T-cell (primary cell): ENCODE measurements at regions not wholly inside any gene's neighbourhood (a gene's known extent, or its start where the extent isn't known, plus 50 kb on each side); places are given as distances from the start of the nearest gene placed in this dataset.

Experiments used
- ATAC-seq, 4 experiments: fragments of 200-7000 bp in 3 of 4; fragments of 150-1000 bp in 1 of 4; cut with Tn5 transposase; replicated peaks in 1 of 4; 1 replicate in 3 of 4; 2 replicates in 1 of 4; pipeline ENCODE4 v1.10.0; 2021; ENCODE audit warnings: moderate library complexity in 3 of 4, mild to moderate bottlenecking in 2 of 4, moderate number of reproducible peaks in 1 of 4
- CTCF ChIA-PET, 2 donors: fragments of 300-600 bp; sonication (Branson Sonifier 250); formaldehyde crosslinking; loops; one replicate each; lab custom pipeline; 2022; ENCODE audit warnings: antibody characterized with exemption in 2 of 2; lab: Charles Lee
- POLR2A ChIA-PET, 2 donors: fragments of 300-600 bp; sonication (Branson Sonifier 250); formaldehyde crosslinking; loops; one replicate each; lab custom pipeline; 2022; ENCODE audit warnings: antibody characterized with exemption in 2 of 2; lab: Charles Lee
- DNase-seq, 35 experiments: peaks; one replicate each; pipeline versions ENCODE4 v3.0.0 to v3.0.0-alpha.2; 2013 to 2023
- H3K27ac ChIP-seq: one replicate; pipeline ENCODE4 v1.5.1; 2013; ENCODE audit warnings: low read length
- H3K27me3 ChIP-seq, 2 experiments: replicated peaks in 1 of 2; 1 replicate in 1 of 2; 2 replicates in 1 of 2; pipeline versions ENCODE4 v1.6.1 to v1.7.0; 2013; ENCODE audit warnings: low read length in 1 of 2, mixed read lengths in 1 of 2; ENCODE audit not compliant: control insufficient read depth in 2 of 2, insufficient read depth in 2 of 2; ENCODE audit errors: extremely low read depth in 1 of 2
- H3K36me3 ChIP-seq, 2 donors: 1 replicate in 1 of 2; 2 replicates in 1 of 2; pipeline versions ENCODE4 v1.6.1 to v1.7.0; 2013; ENCODE audit warnings: low read length in 1 of 2; ENCODE audit not compliant: control insufficient read depth in 2 of 2, insufficient read depth in 1 of 2; ENCODE audit errors: extremely low read depth in 1 of 2
- H3K4me1 ChIP-seq, 2 experiments: 1 replicate in 1 of 2; 2 replicates in 1 of 2; pipeline versions ENCODE4 v1.6.1 to v1.7.0; 2013; ENCODE audit warnings: low read length in 2 of 2, mixed read lengths in 1 of 2; ENCODE audit not compliant: insufficient read depth in 2 of 2, control insufficient read depth in 1 of 2; ENCODE audit errors: extremely low read depth in 1 of 2
- H3K4me3 ChIP-seq, 2 donors: 1 replicate in 1 of 2; 2 replicates in 1 of 2; pipeline versions ENCODE4 v1.5.1 to v1.7.0; 2013; ENCODE audit warnings: mild to moderate bottlenecking in 2 of 2, low read length in 1 of 2, moderate library complexity in 1 of 2; ENCODE audit not compliant: control insufficient read depth in 1 of 2; ENCODE audit errors: extremely low read depth in 1 of 2
- H3K9me3 ChIP-seq: 2 replicates; pipeline ENCODE4 v1.7.0; 2013
- H3K27ac Mint-ChIP-seq, 2 donors: one replicate each; pipeline ENCODE4 v1.8.0; 2020 to 2021; ENCODE audit warnings: mild to moderate bottlenecking in 2 of 2, mixed read lengths in 2 of 2
- H3K27me3 Mint-ChIP-seq, 2 donors: one replicate each; pipeline ENCODE4 v1.8.0; 2021 to 2022; ENCODE audit warnings: mixed read lengths in 2 of 2
- H3K36me3 Mint-ChIP-seq: one replicate; pipeline ENCODE4 v1.8.0; 2021; ENCODE audit warnings: mixed read lengths
- H3K4me1 Mint-ChIP-seq, 3 donors: one replicate each; pipeline ENCODE4 v1.8.0; 2020 to 2022; ENCODE audit warnings: mixed read lengths in 3 of 3, mild to moderate bottlenecking in 1 of 3
- H3K4me3 Mint-ChIP-seq, 3 donors: one replicate each; pipeline ENCODE4 v1.8.0; 2020 to 2022; ENCODE audit warnings: mild to moderate bottlenecking in 3 of 3, mixed read lengths in 3 of 3, moderate library complexity in 3 of 3
- H3K9me3 Mint-ChIP-seq, 3 donors: one replicate each; pipeline ENCODE4 v1.8.0; 2020 to 2022; ENCODE audit warnings: mixed read lengths in 3 of 3
- WGBS: methylation state at CpG from one replicate; pipeline ENCODE4 v1.1.5; 2013; ENCODE audit warnings: missing lambda C conversion rate; ENCODE audit not compliant: insufficient coverage; 5-methylcytosine and 5-hydroxymethylcytosine counted together

- no peaks in the 10 kb centered on the region for H3K36me3 Mint-ChIP-seq
- no peak overlapping the region for H3K27ac ChIP-seq
- H3K27me3 ChIP-seq = no peaks in the 10 kb centered on the region
- H3K4me3 ChIP-seq = no peak overlapping the region
- H3K9me3 ChIP-seq = no peaks in the 10 kb centered on the region
- no peaks in the 10 kb centered on the region for H3K27me3 Mint-ChIP-seq
- no peak for ATAC-seq
- WGBS = no CpG with 5 or more reads among the region's 1 CpG
- POLR2A ChIA-PET = no interaction called here
- H3K4me1 Mint-ChIP-seq = no peaks in the 10 kb centered on the region
- CTCF ChIA-PET = no interaction called here
- H3K36me3 ChIP-seq = no peaks in the 10 kb centered on the region
- no peak overlapping the region for H3K27ac Mint-ChIP-seq
- H3K9me3 Mint-ChIP-seq = peaks cover 7 to 22% (median 18%) of the 10 kb centered on the region in 3 donors
- no peak overlapping the region for H3K4me3 Mint-ChIP-seq
- DNase-seq = no peak
- H3K4me1 ChIP-seq = no peaks in the 10 kb centered on the region
Observed at GRCh38 chr2:143870696-143871095, 649.2 kb downstream of the ZEB2 start.

GRCh38 chr2:143856978-143857377 is 662.9 kb downstream of the ZEB2 start:
- Histone ChIP-seq H3K9me3 (no peaks in the 10 kb centered on the region), H3K27ac (no peak overlapping the region), H3K27me3 (no peaks in the 10 kb centered on the region), H3K36me3 (no peaks in the 10 kb centered on the region), H3K4me1 (no peaks in the 10 kb centered on the region), H3K4me3 (no peak overlapping the region)
- no peaks in the 10 kb centered on the region for H3K36me3 Mint-ChIP-seq
- H3K27ac Mint-ChIP-seq = no peak overlapping the region
- H3K4me1 Mint-ChIP-seq = no peaks in the 10 kb centered on the region
- CTCF ChIA-PET = interaction anchor here in 1 of 2 donors (0.6 kb wide), 1 partner anchor 715 kb away, joined by 3 read pairs; no protein-coding TSS in a partner anchor
- POLR2A ChIA-PET = no interaction called here
- peaks cover 4 to 18% of the 10 kb centered on the region in 2 donors for H3K27me3 Mint-ChIP-seq
- peaks cover 0 to 5% (median 1%) of the 10 kb centered on the region in 3 donors for H3K9me3 Mint-ChIP-seq
- DNase-seq (no peak), ATAC-seq (no peak)
- no peak overlapping the region for H3K4me3 Mint-ChIP-seq

GRCh38 chr2:143852759-143853158 is 667.2 kb downstream of the ZEB2 start:
- H3K9me3 Mint-ChIP-seq = no peaks in the 10 kb centered on the region
- H3K27me3 Mint-ChIP-seq = peaks cover 8 to 15% of the 10 kb centered on the region in 2 donors
- H3K4me1 ChIP-seq = no peaks in the 10 kb centered on the region
- no peaks in the 10 kb centered on the region for H3K9me3 ChIP-seq
- no peak overlapping the region for H3K4me3 Mint-ChIP-seq
- H3K36me3 ChIP-seq = no peaks in the 10 kb centered on the region
- ChIA-PET CTCF (no interaction called here), POLR2A (no interaction called here)
- no peak overlapping the region for H3K4me3 ChIP-seq
- no peaks in the 10 kb centered on the region for H3K4me1 Mint-ChIP-seq
- DNase-seq (no peak), ATAC-seq (no peak)
- H3K27ac ChIP-seq = no peak overlapping the region
- no peaks in the 10 kb centered on the region for H3K36me3 Mint-ChIP-seq
- no peak overlapping the region for H3K27ac Mint-ChIP-seq
- H3K27me3 ChIP-seq = no peaks in the 10 kb centered on the region
- whole genome bisulfite sequencing = no CpG with 5 or more reads among the region's 4 CpGs

- 20% methylated on average over 1 of the region's 3 CpGs for WGBS
- no peak for ATAC-seq
- Mint-ChIP-seq H3K27me3 (peaks cover 14 to 23% of the 10 kb centered on the region in 2 donors), H3K36me3 (no peaks in the 10 kb centered on the region), H3K27ac (no peak overlapping the region), H3K4me3 (no peak overlapping the region), H3K9me3 (no peaks in the 10 kb centered on the region), H3K4me1 (no peaks in the 10 kb centered on the region)
- Histone ChIP-seq H3K27me3 (peaks cover 0 to 3% of the 10 kb centered on the region in 2 experiments), H3K4me1 (no peaks in the 10 kb centered on the region), H3K9me3 (no peaks in the 10 kb centered on the region), H3K4me3 (no peak overlapping the region), H3K27ac (no peak overlapping the region), H3K36me3 (no peaks in the 10 kb centered on the region)
- no peak for DNase-seq
- CTCF ChIA-PET = interaction anchor here in 1 of 2 donors (1.0 kb wide), 1 partner anchor 10 kb away, joined by 4 read pairs; no protein-coding TSS in a partner anchor
- POLR2A ChIA-PET = no interaction called here
Observed at GRCh38 chr2:143850084-143850483, 669.8 kb downstream of the ZEB2 start.

- no peaks in the 10 kb centered on the region for H3K9me3 ChIP-seq
- ChIA-PET CTCF (no interaction called here), POLR2A (no interaction called here)
- peaks cover 0 to 3% of the 10 kb centered on the region in 2 experiments for H3K27me3 ChIP-seq
- WGBS = no CpG with 5 or more reads among the region's 1 CpG
- ATAC-seq = no peak
- no peaks in the 10 kb centered on the region for H3K9me3 Mint-ChIP-seq
- no peak overlapping the region for H3K27ac Mint-ChIP-seq
- no peak for DNase-seq
- no peak overlapping the region for H3K27ac ChIP-seq
- H3K27me3 Mint-ChIP-seq = peaks cover 20 to 27% of the 10 kb centered on the region in 2 donors
- no peaks in the 10 kb centered on the region for H3K4me1 ChIP-seq
- no peaks in the 10 kb centered on the region for H3K4me1 Mint-ChIP-seq
- no peaks in the 10 kb centered on the region for H3K36me3 Mint-ChIP-seq
- no peak overlapping the region for H3K4me3 ChIP-seq
- no peak overlapping the region for H3K4me3 Mint-ChIP-seq
- no peaks in the 10 kb centered on the region for H3K36me3 ChIP-seq
Observed at GRCh38 chr2:143847257-143847656, 672.7 kb downstream of the ZEB2 start.

- WGBS = 91% methylated on average over 3 of the region's 6 CpGs
Observed at GRCh38 chr2:143844986-143845385, 674.9 kb downstream of the ZEB2 start.

GRCh38 chr2:143843686-143844085 is 676.2 kb downstream of the ZEB2 start:
- no peaks in the 10 kb centered on the region for H3K36me3 Mint-ChIP-seq
- ChIA-PET CTCF (no interaction called here), POLR2A (no interaction called here)
- H3K27ac Mint-ChIP-seq = no peak overlapping the region
- Histone ChIP-seq H3K36me3 (no peaks in the 10 kb centered on the region), H3K27ac (no peak overlapping the region), H3K9me3 (no peaks in the 10 kb centered on the region), H3K4me1 (no peaks in the 10 kb centered on the region), H3K4me3 (no peak overlapping the region), H3K27me3 (peaks cover 0 to 3% of the 10 kb centered on the region in 2 experiments)
- H3K9me3 Mint-ChIP-seq = no peaks in the 10 kb centered on the region
- DNase-seq = no peak
- 87% methylated on average over 3 of the region's 3 CpGs for WGBS
- no peak for ATAC-seq
- peaks cover 21 to 25% of the 10 kb centered on the region in 2 donors for H3K27me3 Mint-ChIP-seq
- H3K4me3 Mint-ChIP-seq = no peak overlapping the region
- no peaks in the 10 kb centered on the region for H3K4me1 Mint-ChIP-seq

More at GRCh38 chr2:143844986-143845385, 674.9 kb downstream of the ZEB2 start:
- Mint-ChIP-seq H3K4me3 (no peak overlapping the region), H3K36me3 (no peaks in the 10 kb centered on the region), H3K27ac (no peak overlapping the region), H3K9me3 (no peaks in the 10 kb centered on the region), H3K4me1 (no peaks in the 10 kb centered on the region), H3K27me3 (peaks cover 22 to 24% of the 10 kb centered on the region in 2 donors)
- DNase-seq = no peak
- H3K27me3 ChIP-seq = peaks cover 0 to 3% of the 10 kb centered on the region in 2 experiments
- ChIA-PET CTCF (no interaction called here), POLR2A (no interaction called here)
- no peak overlapping the region for H3K27ac ChIP-seq
- no peak overlapping the region for H3K4me3 ChIP-seq
- no peaks in the 10 kb centered on the region for H3K36me3 ChIP-seq
- no peak for ATAC-seq
- H3K9me3 ChIP-seq = no peaks in the 10 kb centered on the region
- no peaks in the 10 kb centered on the region for H3K4me1 ChIP-seq
